HG03060 (cell line): ENCODE measurements at regions not wholly inside any gene's neighbourhood (a gene's known extent, or its start where the extent isn't known, plus 50 kb on each side); places are given as distances from the start of the nearest gene placed in this dataset.
"Not testable (repeated sequence)": the region's sequence is repeated elsewhere in the genome, so short reads cannot be mapped to it uniquely, and the experiment has no call there.

Experiments used
- ATAC-seq: cut with Tn5 transposase; IDR thresholded peaks from one replicate; pipeline ENCODE4 v1.9.1; 2021; ENCODE audit warnings: low read depth, moderate number of reproducible peaks; ENCODE audit not compliant: unreplicated experiment

GRCh38 chr6:141790921-141791320, 341.8 kb upstream of the GJE1 start:
- ATAC-seq: no peak

- no peak for ATAC-seq
Observed at GRCh38 chr6:141788096-141788495, 344.6 kb upstream of the GJE1 start.

GRCh38 chr6:141783585-141783984, 349.1 kb upstream of the GJE1 start:
- ATAC-seq: no peak

GRCh38 chr6:141780296-141780695, 352.4 kb upstream of the GJE1 start:
- ATAC-seq: no peak

GRCh38 chr6:141764388-141764787, 368.3 kb upstream of the GJE1 start:
- ATAC-seq: no peak

- ATAC-seq: no peak
Observed at GRCh38 chr6:141758430-141758829, 374.3 kb upstream of the GJE1 start.

- ATAC-seq: no peak
Observed at GRCh38 chr6:141753180-141753579, 379.5 kb upstream of the GJE1 start.

- ATAC-seq: no peak
Observed at GRCh38 chr6:141752677-141753076, 380.0 kb upstream of the GJE1 start.

- not testable (repeated sequence) for ATAC-seq
Observed at GRCh38 chr6:141746324-141746723, 386.4 kb upstream of the GJE1 start.

- ATAC-seq: no peak
Observed at GRCh38 chr6:141744971-141745370, 387.8 kb upstream of the GJE1 start.

GRCh38 chr6:141744194-141744925, 388.4 kb upstream of the GJE1 start:
- ATAC-seq: no peak

- no peak for ATAC-seq
Observed at GRCh38 chr6:141736104-141736503, 396.6 kb upstream of the GJE1 start.

GRCh38 chr6:141735126-141735525, 397.6 kb upstream of the GJE1 start:
- ATAC-seq: no peak

- ATAC-seq: no peak
Observed at GRCh38 chr6:141734071-141734840, 398.5 kb upstream of the GJE1 start.

- ATAC-seq: no peak
Observed at GRCh38 chr6:141729146-141729545, 403.6 kb upstream of the GJE1 start.

- ATAC-seq: no peak
Observed at GRCh38 chr6:141728330-141728729, 404.4 kb upstream of the GJE1 start.

GRCh38 chr6:141726248-141726647, 406.5 kb upstream of the GJE1 start:
- ATAC-seq: no peak

GRCh38 chr6:141724731-141725130, 408.0 kb upstream of the GJE1 start:
- no peak for ATAC-seq

GRCh38 chr6:141719476-141719875, 413.2 kb upstream of the GJE1 start:
- ATAC-seq: no peak

GRCh38 chr6:141705431-141705830, 427.3 kb upstream of the GJE1 start:
- ATAC-seq: no peak

- ATAC-seq: no peak
Observed at GRCh38 chr6:141704151-141704550, 428.6 kb upstream of the GJE1 start.

GRCh38 chr6:141701732-141702131, 431.0 kb upstream of the GJE1 start:
- no peak for ATAC-seq
